Ecto neural progenitor cell (in vitro differentiated cells): ENCODE measurements at regions not wholly inside any gene's neighbourhood (a gene's known extent, or its start where the extent isn't known, plus 50 kb on each side); places are given as distances from the start of the nearest gene placed in this dataset.

Source experiments
- DNase-seq: peaks from one replicate; pipeline ENCODE4 v3.0.0-alpha.2; 2018; ENCODE audit warnings: low spot score

- DNase-seq = no peak
Measured at GRCh38 chr5:96590796-96591195, 71.4 kb upstream of the CAST start.

GRCh38 chr5:96595300-96596090 lies 66.7 kb upstream of the CAST start:
- no peak for DNase-seq

GRCh38 chr5:96597438-96598020 lies 64.6 kb upstream of the CAST start:
- DNase-seq = no peak

GRCh38 chr5:96601200-96601599 lies 61.0 kb upstream of the CAST start:
- no peak for DNase-seq

GRCh38 chr5:96601715-96602244 lies 60.4 kb upstream of the CAST start:
- peak; percentile 52 for DNase-seq

- DNase-seq = no peak
Measured at GRCh38 chr5:96602776-96603175, 59.4 kb upstream of the CAST start.

- DNase-seq = no peak
Measured at GRCh38 chr5:96605144-96605837, 56.9 kb upstream of the CAST start.

GRCh38 chr5:96609369-96609768 lies 52.8 kb upstream of the CAST start:
- DNase-seq = no peak

GRCh38 chr5:96610747-96611146 lies 51.4 kb upstream of the CAST start:
- DNase-seq = no peak

GRCh38 chr5:96611946-96612345 lies 50.2 kb upstream of the CAST start:
- no peak for DNase-seq
